M059J (cell line): ENCODE measurements at regions not wholly inside any gene's neighbourhood (a gene's known extent, or its start where the extent isn't known, plus 50 kb on each side); places are given as distances from the start of the nearest gene placed in this dataset.
"Not testable (repeated sequence)": the region's sequence is repeated elsewhere in the genome, so short reads cannot be mapped to it uniquely, and the experiment has no call there.

Experiments
- DNase-seq: peaks from one replicate; pipeline ENCODE4 v3.0.0-alpha.2; 2012; ENCODE audit warnings: low read depth

DNA sequence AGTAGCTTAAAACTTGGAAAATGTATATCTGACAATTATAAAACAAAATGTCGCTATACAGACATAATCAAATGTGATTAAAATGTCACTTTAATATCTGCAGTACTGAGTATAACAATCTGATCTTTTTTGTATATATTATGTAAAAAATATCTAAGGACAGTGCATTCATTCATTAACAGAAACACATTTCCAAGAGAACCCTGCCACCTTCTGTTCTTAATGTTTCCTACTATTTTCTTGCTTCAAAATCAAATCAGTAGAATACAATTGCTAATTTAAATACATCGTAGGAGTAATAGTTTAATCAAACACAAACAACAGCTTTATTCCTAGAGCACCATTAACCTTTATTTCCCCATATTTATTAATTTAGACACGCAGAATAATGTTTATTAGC, 142.6 kb upstream of the ST8SIA4 start:
- no peak for DNase-seq

DNA sequence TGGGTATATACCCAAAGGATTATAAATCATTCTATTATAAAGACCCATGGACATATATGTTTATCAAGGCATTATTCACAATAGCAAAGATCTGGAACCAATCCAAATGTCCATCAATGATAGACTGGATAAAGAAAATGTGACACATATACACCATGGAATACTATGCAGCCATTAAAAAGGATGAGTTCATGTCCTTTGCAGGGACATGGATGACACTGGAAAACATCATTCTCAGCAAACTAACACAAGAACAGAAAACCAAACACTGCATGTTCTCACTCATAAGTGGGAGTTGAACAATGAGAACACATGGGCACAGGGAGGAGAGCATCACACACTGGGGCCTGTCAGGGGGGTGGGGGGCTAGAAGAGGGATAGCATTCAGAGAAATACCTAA, 136.9 kb upstream of the ST8SIA4 start:
- DNase-seq, result not testable (repeated sequence)

DNA sequence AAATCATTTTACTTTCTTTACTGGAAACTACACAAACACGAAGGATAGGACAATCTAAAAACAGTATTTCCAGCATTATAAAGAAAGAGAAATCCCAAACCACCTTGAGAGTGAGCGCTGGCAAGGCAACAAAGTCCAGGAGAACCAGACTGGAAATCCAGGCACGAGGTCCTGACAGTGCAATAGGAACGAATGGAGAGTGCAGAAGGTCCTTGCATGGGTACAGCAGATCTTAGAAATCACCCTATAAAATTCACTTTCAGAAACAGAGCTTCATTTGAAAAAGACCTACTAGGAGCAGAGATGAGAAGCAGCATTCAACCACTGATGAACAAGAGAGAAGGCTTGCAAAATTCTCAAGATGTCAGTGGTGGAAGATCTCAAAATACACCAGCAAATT, 133.7 kb upstream of the ST8SIA4 start:
- DNase-seq, result no peak

DNA sequence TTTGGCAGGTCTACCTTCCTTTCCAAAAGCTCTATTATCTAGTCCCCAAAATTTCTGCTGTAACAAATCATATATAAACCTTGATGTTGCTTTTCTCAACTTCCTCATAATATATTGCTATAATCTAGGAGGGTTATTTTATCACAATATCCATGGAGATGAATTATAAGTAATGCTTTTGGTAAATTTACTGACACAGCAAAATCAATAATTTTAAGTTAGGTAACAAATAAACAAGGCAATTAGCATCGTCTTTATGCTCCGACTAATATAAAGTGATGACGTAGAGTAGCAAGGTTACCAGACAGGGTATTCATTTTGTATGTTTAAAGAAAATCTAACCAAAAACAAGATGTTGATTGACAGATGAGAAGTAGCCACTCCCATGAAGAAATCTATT, 132.3 kb upstream of the ST8SIA4 start:
- no peak for DNase-seq

DNA sequence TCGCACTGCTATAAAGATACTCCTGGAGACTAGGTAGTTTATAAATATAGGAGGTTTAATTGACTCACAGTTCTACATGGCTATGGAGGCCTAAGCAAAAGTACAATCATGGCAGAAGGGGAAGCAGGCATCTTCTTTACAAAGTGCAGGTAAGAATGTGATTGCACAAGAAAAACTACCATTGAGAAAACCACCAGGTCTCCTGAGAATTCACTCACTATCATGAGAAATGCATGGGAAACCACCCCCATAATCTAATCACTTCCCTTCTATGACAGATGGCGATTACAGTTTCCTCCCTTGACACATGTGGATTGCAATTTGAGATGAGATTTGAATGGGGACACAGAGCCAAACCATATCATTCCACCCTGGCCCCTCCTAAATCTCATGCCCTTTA, 121.2 kb upstream of the ST8SIA4 start:
- DNase-seq, result no peak

DNA sequence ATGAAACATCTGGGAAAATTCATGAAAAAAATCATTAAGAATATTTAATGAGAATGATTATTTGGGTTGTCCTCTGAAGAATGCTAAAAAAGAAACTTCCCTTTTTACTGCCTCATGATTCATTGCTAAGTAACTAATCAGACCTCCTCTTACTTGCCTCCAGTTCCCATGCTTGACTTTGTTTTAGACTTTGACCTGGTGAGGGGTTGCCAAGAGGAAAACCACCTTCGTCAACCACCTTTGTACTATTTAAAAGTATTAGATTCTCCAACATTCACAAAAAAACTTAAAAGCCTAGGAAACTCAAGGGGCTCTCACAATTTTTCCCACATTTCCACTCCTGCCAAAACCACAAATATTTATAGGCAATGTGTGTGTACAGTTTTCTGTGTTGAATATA, 115.2 kb upstream of the ST8SIA4 start:
- DNase-seq, result peak; percentile 3

DNA sequence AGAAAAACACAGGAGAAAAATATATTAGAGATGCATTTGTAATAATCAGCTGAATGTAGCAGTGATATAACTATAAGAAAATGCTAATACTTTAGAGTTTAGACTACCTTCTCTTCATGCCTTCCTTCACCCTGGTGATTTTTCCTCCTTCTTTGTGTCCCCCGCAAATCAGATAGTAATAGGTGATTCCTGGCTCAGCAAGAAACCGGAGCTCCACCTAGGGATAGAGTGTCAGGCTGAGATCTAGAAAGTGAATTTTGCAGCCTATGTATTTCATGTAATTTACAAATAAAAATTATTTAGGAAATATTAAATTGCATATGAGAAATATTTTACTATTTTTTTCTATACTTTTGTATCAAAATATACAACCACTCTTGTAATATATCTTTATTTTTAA, 109.8 kb upstream of the ST8SIA4 start:
- no peak for DNase-seq

DNA sequence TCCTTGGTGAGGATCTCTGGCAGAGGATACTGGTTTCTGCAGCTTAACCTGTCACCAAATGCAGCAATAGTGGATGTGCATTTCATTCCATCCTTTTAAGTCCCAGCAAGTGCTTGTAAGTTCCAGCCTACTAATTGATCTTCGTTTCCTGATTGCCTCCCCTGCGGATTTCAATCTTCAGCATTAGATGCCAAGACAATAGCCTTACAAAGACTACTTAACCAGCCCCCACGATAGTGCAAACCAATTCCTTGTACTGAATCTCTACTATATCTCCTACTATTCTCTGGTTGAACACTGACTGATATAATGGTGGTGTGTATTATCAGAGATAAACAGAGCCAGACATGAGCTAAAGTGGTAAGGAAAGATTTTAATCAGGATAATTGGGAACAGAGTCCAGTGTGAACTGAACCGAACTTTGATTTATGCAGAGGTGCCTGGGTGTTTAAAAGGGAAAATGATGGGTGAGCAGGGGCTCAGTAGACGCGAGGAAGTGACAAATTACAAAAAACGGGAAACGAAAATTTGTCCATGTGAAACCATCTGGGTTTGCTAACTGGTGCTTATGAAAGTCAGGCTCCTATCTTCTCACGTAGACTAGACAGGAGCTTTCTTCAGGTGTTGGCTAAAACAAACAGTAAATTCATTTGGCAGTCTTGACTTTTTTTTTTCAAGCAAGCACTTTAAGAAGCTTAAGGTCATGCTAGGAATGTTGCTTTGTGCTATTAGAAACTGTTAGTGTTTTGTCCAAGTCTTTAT, 106.9 kb upstream of the ST8SIA4 start:
- no peak for DNase-seq

DNA sequence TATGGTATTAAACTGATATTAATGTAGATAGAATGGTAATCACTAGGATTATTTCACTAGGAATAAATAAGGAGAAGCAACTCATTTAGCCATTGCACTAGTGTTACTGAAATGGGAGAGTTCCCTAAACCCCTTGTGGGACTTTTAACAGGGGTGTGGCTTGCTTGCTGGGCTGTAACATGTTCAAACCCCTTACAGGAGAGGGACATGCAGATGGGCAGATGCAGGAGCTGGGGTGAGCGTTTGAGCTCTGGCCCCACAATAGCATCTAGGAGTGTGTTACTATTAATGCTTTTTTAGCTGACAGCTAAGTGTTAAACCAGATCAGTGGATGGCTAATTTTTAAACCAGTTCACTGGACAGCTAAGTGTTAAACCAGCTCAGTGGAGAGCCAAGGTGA, 89.3 kb upstream of the ST8SIA4 start:
- no peak for DNase-seq

DNA sequence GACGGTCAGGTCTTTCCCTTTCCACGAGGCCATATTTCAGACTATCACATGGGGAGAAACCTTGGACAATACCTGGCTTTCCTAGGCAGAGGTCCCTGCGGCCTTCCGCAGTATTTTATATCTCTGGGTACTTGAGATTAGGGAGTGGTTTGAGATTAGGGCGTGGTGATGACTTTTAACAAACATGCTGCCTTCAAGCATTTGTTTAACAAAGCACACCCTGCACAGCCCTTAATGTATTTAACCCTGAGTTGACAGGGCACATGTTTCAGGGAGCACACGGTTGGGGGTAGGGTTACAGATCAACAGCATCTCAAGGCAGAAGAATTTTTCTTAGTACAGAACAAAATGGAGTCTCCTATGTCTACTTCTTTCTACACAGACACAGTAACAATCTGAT, 80.5 kb upstream of the ST8SIA4 start:
- not testable (repeated sequence) for DNase-seq

DNA sequence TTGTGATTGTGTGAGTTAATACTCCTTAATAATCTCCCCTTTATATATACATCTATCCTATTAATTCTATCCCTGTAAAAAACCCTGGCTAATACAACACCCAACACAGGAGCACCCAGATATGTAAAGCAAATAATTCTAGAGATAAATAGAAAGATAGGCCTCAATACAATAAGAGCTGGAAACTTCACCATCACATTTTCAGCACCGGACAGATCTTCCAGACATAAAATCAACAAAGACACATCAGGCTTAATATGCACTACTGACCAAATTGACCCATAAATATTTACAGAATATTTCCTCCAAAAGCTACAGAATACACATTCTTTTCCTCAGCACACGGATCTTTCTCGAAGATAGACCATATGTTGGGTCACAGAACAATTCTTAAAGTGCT, 71.0 kb upstream of the ST8SIA4 start:
- DNase-seq, result no peak

DNA sequence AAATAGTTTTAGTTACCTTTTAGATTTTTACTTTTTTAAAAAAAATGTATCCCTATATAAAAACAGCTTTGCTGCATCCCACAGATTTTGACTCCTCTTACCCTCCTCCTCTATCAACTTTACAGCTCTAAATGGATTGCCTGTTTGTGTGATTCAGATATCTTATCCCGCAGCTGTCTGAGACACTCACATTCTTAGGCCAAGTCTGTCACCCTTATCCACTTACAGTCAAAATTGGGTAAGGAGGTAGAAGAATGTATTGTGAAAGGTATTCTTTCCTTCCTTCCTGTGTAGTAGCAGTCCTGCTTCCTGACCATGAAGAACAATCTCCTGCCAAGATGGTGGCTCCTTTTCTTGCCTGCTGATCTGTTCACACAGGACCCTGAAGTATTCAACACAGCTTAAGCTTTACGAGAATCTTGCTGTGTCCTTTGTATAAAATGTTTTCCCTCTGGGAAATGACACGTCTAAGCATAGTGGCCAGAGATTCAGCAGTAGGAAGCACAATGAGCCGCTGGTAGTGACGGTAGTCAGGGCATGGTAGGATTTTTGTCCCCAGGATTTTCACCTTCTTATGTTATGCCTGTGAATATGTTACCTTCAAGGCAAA, 67.7 kb upstream of the ST8SIA4 start:
- no peak for DNase-seq

DNA sequence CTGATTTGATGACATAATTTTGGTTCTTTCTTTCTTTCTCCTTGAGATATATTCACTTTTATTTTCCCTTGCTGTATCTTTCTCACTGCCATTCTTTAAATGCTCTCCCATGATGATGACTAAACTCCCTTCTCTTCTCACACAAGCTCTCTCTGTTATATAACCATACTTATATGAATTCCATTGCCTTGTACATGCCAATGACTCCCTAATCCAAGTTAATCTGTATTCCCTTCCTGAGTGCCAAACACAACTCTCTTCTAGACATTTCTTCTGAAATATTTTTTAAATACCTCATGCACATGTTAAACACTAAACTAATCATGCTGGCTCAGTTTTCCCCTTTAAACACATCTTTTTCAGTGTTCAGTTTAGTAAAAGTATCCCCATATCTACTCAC, 62.2 kb upstream of the ST8SIA4 start:
- DNase-seq, result no peak
